ENCODE measurements at regions not wholly inside any gene's neighbourhood (a gene's known extent, or its start where the extent isn't known, plus 50 kb on each side); places are given as distances from the start of the nearest gene placed in this dataset.

DNA sequence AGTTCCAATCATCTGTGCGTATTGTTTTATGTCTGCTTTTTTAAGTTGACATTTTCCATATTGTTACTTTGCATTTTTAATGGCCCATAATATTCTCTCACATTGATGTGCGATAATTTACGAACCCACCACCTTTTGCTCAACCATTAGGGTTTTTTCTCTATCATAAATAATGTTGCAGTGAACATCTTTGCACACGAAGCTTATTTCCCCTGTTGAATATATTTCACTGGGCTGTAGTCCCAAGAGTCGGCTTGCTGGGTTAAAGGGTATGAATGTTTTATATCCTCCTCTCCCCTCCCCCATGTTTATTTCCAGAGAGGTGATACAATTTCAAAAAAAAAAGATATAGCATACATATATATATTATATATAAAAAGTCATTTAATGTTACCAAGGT, 272.7 kb upstream of the RGMA start:
- Histone ChIP-seq H2AFZ (ENCODE audit: low read depth, low read length) (no peak overlapping the region), H3K36me3 (ENCODE audit: control insufficient read depth, insufficient read depth, low read length) (no peaks in the 10 kb centered on the region), H3K27me3 (ENCODE audit: control insufficient read depth in 2 of 2, insufficient read depth in 2 of 2, low read length in 2 of 2) (peaks cover 0 to 7% of the 10 kb centered on the region in 2 experiments; a peak in 1 of 5 replicates), H3K4me2 (ENCODE audit: insufficient read depth, low read length) (no peak overlapping the region), H3K4me1 (replicated peaks in 1 of 2; ENCODE audit: control insufficient read depth in 2 of 2, insufficient read depth in 2 of 2, low read length in 2 of 2) (no peaks in the 10 kb centered on the region), H3K9me1 (ENCODE audit: control insufficient read depth, insufficient read depth, low read length) (no peaks in the 10 kb centered on the region), H3K4me3 (no peak overlapping the region), H3K27ac (ENCODE audit: extremely low read depth, low read depth, low read length) (no peak overlapping the region), H3K79me2 (ENCODE audit: control insufficient read depth, insufficient read depth, low read length) (no peaks in the 10 kb centered on the region), H3K9ac (ENCODE audit: insufficient read depth in 1 of 2, low read depth in 2 of 2, low read length in 2 of 2) (no peak overlapping the region), H3K9me3 (replicated peaks; ENCODE audit: control insufficient read depth, insufficient read depth, low read depth, low read length) (no peaks in the 10 kb centered on the region), H4K20me1 (replicated peaks; ENCODE audit: control insufficient read depth, insufficient read depth, low read length) (no peaks in the 10 kb centered on the region)
- 0% methylated on average over 5 of the region's 5 CpGs for WGBS (ENCODE audit: insufficient coverage, low coverage, missing lambda C conversion rate)
- intact Hi-C loops (cut with micrococcal nuclease) (no loop called here), in situ Hi-C loops (cut with MboI) (no loop called here)
- DNase-seq (ENCODE audit: extremely low read depth in 1 of 4, low spot score in 3 of 4) = no peak
- POLR2A ChIA-PET = no interaction called here
- FAIRE-seq = no peak
- CTCF ChIA-PET (ENCODE audit: low intra/inter-chr PET ratio) = no interaction called here
- ATAC-seq = no peak
- no TSS peak for BruUV-seq (replicated peaks)
- no peak for TF ChIP-seq EHMT2 (IDR thresholded peaks at IDR 0.05)
- TF ChIP-seq, protein P1, sequence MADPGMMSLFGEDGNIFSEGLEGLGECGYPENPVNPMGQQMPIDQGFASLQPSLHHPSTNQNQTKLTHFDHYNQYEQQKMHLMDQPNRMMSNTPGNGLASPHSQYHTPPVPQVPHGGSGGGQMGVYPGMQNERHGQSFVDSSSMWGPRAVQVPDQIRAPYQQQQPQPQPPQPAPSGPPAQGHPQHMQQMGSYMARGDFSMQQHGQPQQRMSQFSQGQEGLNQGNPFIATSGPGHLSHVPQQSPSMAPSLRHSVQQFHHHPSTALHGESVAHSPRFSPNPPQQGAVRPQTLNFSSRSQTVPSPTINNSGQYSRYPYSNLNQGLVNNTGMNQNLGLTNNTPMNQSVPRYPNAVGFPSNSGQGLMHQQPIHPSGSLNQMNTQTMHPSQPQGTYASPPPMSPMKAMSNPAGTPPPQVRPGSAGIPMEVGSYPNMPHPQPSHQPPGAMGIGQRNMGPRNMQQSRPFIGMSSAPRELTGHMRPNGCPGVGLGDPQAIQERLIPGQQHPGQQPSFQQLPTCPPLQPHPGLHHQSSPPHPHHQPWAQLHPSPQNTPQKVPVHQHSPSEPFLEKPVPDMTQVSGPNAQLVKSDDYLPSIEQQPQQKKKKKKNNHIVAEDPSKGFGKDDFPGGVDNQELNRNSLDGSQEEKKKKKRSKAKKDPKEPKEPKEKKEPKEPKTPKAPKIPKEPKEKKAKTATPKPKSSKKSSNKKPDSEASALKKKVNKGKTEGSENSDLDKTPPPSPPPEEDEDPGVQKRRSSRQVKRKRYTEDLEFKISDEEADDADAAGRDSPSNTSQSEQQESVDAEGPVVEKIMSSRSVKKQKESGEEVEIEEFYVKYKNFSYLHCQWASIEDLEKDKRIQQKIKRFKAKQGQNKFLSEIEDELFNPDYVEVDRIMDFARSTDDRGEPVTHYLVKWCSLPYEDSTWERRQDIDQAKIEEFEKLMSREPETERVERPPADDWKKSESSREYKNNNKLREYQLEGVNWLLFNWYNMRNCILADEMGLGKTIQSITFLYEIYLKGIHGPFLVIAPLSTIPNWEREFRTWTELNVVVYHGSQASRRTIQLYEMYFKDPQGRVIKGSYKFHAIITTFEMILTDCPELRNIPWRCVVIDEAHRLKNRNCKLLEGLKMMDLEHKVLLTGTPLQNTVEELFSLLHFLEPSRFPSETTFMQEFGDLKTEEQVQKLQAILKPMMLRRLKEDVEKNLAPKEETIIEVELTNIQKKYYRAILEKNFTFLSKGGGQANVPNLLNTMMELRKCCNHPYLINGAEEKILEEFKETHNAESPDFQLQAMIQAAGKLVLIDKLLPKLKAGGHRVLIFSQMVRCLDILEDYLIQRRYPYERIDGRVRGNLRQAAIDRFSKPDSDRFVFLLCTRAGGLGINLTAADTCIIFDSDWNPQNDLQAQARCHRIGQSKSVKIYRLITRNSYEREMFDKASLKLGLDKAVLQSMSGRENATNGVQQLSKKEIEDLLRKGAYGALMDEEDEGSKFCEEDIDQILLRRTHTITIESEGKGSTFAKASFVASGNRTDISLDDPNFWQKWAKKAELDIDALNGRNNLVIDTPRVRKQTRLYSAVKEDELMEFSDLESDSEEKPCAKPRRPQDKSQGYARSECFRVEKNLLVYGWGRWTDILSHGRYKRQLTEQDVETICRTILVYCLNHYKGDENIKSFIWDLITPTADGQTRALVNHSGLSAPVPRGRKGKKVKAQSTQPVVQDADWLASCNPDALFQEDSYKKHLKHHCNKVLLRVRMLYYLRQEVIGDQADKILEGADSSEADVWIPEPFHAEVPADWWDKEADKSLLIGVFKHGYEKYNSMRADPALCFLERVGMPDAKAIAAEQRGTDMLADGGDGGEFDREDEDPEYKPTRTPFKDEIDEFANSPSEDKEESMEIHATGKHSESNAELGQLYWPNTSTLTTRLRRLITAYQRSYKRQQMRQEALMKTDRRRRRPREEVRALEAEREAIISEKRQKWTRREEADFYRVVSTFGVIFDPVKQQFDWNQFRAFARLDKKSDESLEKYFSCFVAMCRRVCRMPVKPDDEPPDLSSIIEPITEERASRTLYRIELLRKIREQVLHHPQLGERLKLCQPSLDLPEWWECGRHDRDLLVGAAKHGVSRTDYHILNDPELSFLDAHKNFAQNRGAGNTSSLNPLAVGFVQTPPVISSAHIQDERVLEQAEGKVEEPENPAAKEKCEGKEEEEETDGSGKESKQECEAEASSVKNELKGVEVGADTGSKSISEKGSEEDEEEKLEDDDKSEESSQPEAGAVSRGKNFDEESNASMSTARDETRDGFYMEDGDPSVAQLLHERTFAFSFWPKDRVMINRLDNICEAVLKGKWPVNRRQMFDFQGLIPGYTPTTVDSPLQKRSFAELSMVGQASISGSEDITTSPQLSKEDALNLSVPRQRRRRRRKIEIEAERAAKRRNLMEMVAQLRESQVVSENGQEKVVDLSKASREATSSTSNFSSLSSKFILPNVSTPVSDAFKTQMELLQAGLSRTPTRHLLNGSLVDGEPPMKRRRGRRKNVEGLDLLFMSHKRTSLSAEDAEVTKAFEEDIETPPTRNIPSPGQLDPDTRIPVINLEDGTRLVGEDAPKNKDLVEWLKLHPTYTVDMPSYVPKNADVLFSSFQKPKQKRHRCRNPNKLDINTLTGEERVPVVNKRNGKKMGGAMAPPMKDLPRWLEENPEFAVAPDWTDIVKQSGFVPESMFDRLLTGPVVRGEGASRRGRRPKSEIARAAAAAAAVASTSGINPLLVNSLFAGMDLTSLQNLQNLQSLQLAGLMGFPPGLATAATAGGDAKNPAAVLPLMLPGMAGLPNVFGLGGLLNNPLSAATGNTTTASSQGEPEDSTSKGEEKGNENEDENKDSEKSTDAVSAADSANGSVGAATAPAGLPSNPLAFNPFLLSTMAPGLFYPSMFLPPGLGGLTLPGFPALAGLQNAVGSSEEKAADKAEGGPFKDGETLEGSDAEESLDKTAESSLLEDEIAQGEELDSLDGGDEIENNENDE (IDR thresholded peaks at IDR 0.05; ENCODE audit: low read depth, low read length) = no peak
- TF ChIP-seq CREBBP (IDR thresholded peaks at IDR 0.05; ENCODE audit: low read depth, low read length) = no peak
- TF ChIP-seq RBM22 (IDR thresholded peaks at IDR 0.05; ENCODE audit: low read depth, low read length, poor library complexity, severe bottlenecking) = no peak
- no peak for TF ChIP-seq JUNB (CRISPR knock-in tag; conservative IDR thresholded peaks at IDR 0.05)
- TF ChIP-seq PCBP1 (IDR thresholded peaks at IDR 0.05; ENCODE audit: low read depth, low read length, poor library complexity, severe bottlenecking) = no peak
- TF ChIP-seq, protein P2, sequence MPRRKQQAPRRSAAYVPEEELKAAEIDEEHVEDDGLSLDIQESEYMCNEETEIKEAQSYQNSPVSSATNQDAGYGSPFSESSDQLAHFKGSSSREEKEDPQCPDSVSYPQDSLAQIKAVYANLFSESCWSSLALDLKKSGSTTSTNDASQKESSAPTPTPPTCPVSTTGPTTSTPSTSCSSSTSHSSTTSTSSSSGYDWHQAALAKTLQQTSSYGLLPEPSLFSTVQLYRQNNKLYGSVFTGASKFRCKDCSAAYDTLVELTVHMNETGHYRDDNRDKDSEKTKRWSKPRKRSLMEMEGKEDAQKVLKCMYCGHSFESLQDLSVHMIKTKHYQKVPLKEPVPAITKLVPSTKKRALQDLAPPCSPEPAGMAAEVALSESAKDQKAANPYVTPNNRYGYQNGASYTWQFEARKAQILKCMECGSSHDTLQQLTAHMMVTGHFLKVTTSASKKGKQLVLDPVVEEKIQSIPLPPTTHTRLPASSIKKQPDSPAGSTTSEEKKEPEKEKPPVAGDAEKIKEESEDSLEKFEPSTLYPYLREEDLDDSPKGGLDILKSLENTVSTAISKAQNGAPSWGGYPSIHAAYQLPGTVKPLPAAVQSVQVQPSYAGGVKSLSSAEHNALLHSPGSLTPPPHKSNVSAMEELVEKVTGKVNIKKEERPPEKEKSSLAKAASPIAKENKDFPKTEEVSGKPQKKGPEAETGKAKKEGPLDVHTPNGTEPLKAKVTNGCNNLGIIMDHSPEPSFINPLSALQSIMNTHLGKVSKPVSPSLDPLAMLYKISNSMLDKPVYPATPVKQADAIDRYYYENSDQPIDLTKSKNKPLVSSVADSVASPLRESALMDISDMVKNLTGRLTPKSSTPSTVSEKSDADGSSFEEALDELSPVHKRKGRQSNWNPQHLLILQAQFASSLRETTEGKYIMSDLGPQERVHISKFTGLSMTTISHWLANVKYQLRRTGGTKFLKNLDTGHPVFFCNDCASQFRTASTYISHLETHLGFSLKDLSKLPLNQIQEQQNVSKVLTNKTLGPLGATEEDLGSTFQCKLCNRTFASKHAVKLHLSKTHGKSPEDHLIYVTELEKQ (CRISPR knock-in tag; IDR thresholded peaks at IDR 0.05) = no peak
- TF ChIP-seq BACH1 (tag; IDR thresholded peaks at IDR 0.05) = no peak
- TF ChIP-seq SAFB2 (IDR thresholded peaks at IDR 0.05; ENCODE audit: borderline replicate concordance, low read depth, low read length, severe bottlenecking) = no peak

Data from K562 (cell line).